Eye (tissue), 1 donor: ENCODE measurements at regions not wholly inside any gene's neighbourhood (a gene's known extent, or its start where the extent isn't known, plus 50 kb on each side); places are given as distances from the start of the nearest gene placed in this dataset.

Source experiments
- DNase-seq: peaks from one replicate; pipeline ENCODE4 v3.0.0-alpha.2; 2015

DNA sequence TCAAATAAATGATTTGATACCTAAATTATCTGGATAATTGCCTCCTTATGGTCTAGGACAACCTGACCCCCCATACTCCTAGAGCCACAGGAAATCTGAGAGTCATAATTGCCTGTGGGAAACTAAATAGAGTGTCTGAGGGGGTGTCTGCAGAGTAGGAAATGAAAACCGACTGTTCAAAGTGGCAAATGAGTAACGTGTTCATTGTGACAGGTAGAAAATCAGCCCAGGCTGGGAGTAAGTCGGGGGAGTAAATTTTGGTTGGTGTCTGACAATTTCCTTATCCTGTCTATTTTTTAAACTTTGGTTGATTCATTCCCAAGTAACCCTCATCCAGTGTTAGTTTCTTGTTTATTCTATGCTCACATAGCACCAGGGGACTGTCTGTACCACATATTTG, 51.6 kb upstream of the HOXC13 start:
- DNase-seq = no peak

DNA sequence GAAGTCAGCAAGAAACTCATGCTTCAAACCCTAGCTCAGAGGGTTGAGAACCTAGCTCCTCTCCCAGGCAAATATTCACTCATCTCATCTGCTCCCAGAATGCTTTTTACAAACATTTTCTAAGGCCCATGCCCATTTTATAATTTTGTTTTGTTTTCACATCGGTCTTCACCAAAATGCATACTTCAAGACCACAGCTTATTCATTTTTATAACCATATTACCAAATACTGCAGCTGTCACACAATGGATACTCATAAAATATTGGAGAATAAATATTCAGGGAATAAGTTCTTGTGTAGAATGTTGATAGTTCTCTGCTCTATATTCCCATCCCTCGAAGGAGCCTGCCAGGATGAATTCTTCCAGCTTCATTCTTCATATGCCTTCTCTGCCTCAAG, 50.8 kb upstream of the HOXC13 start:
- DNase-seq = no peak
